Mesendoderm (in vitro differentiated cells): ENCODE measurements at regions not wholly inside any gene's neighbourhood (a gene's known extent, or its start where the extent isn't known, plus 50 kb on each side); places are given as distances from the start of the nearest gene placed in this dataset.
A peak's percentile ranks its signal among the peaks of the same experiment; 100 is the strongest.

Experiments used
- DNase-seq: peaks from one replicate; pipeline ENCODE4 v3.0.0; 2013
- H2AK5ac ChIP-seq: 2 replicates; pipeline ENCODE4 v1.6.1; 2013; ENCODE audit warnings: low read length, inconsistent platforms
- H2BK120ac ChIP-seq: 2 replicates; pipeline ENCODE4 v1.6.1; 2013; ENCODE audit warnings: low read depth, mild to moderate bottlenecking, low read length, moderate library complexity, mixed read lengths
- H2BK15ac ChIP-seq: replicated peaks from 2 replicates; pipeline ENCODE4 v1.6.1; 2013; ENCODE audit warnings: low read depth, mild to moderate bottlenecking, moderate library complexity
- H2BK5ac ChIP-seq: 2 replicates; pipeline ENCODE4 v1.6.1; 2013; ENCODE audit warnings: low read length, inconsistent platforms
- H3K18ac ChIP-seq: 2 replicates; pipeline ENCODE4 v1.6.1; 2013; ENCODE audit warnings: mild to moderate bottlenecking, low read length, mixed read lengths
- H3K23ac ChIP-seq: one replicate; pipeline ENCODE4 v1.6.1; 2013; ENCODE audit warnings: low read length
- H3K27ac ChIP-seq: 2 replicates; pipeline ENCODE4 v1.5.1; 2013; ENCODE audit warnings: low read depth, mild to moderate bottlenecking, inconsistent platforms, low read length, moderate library complexity
- H3K27me3 ChIP-seq: 2 replicates; pipeline ENCODE4 v1.6.1; 2013; ENCODE audit warnings: low read length, control low read depth, mild to moderate bottlenecking, inconsistent platforms; ENCODE audit not compliant: insufficient read depth, poor library complexity
- H3K36me3 ChIP-seq: 2 replicates; pipeline ENCODE4 v1.6.1; 2013; ENCODE audit warnings: low read length, inconsistent platforms; ENCODE audit not compliant: control insufficient read depth, insufficient read depth
- H3K4ac ChIP-seq: one replicate; pipeline ENCODE4 v1.6.1; 2013; ENCODE audit warnings: low read depth, mild to moderate bottlenecking, low read length, moderate library complexity
- H3K4me1 ChIP-seq: 2 replicates; pipeline ENCODE4 v1.6.1; 2013; ENCODE audit warnings: low read depth, low read length, inconsistent platforms; ENCODE audit not compliant: control insufficient read depth
- H3K4me2 ChIP-seq: 2 replicates; pipeline ENCODE4 v1.6.1; 2013; ENCODE audit warnings: low read length
- H3K4me3 ChIP-seq: 2 replicates; pipeline ENCODE4 v1.5.1; 2013; ENCODE audit warnings: mild to moderate bottlenecking, low read length
- H3K56ac ChIP-seq: one replicate; pipeline ENCODE4 v1.6.1; 2013; ENCODE audit warnings: low read length
- H3K79me1 ChIP-seq: 2 replicates; pipeline ENCODE4 v1.6.1; 2013; ENCODE audit warnings: low read length, inconsistent platforms
- H3K79me2 ChIP-seq: 2 replicates; pipeline ENCODE4 v1.6.1; 2013; ENCODE audit warnings: mild to moderate bottlenecking, low read length; ENCODE audit not compliant: control insufficient read depth, insufficient read depth
- H3K9ac ChIP-seq: 2 replicates; pipeline ENCODE4 v1.6.1; 2013; ENCODE audit warnings: low read length, inconsistent platforms
- H4K5ac ChIP-seq: one replicate; pipeline ENCODE4 v1.6.1; 2013; ENCODE audit warnings: low read length
- H4K8ac ChIP-seq: one replicate; pipeline ENCODE4 v1.6.1; 2013; ENCODE audit warnings: low read depth, mild to moderate bottlenecking, control low read depth, low read length, moderate library complexity
- WGBS: extraction: QIAGEN DNeasy Blood & Tissue Kit; methylation state at CpG from one replicate; pipeline ENCODE4 v1.1.7; 2013; ENCODE audit warnings: low lambda C conversion rate, missing lambda C conversion rate; ENCODE audit not compliant: insufficient coverage; ENCODE audit errors: extremely low coverage; 5-methylcytosine and 5-hydroxymethylcytosine counted together

GRCh38 chr1:75992312-75992711 is 60.1 kb upstream of the ASB17 start:
- no peak overlapping the region for H2BK5ac ChIP-seq
- no peak overlapping the region for H3K4ac ChIP-seq
- no peaks in the 10 kb centered on the region for H3K4me1 ChIP-seq
- no peak overlapping the region for H3K4me2 ChIP-seq
- peak; percentile 32 for DNase-seq
- H3K36me3 ChIP-seq: no peaks in the 10 kb centered on the region
- H4K5ac ChIP-seq: no peak overlapping the region
- H3K4me3 ChIP-seq: no peak overlapping the region
- H3K9ac ChIP-seq: no peak overlapping the region
- H3K79me2 ChIP-seq: no peaks in the 10 kb centered on the region
- no peak overlapping the region for H2AK5ac ChIP-seq
- no peak overlapping the region for H3K56ac ChIP-seq
- H3K79me1 ChIP-seq: no peaks in the 10 kb centered on the region
- no peak overlapping the region for H2BK120ac ChIP-seq
- H3K27ac ChIP-seq: no peak overlapping the region
- H3K18ac ChIP-seq: no peak overlapping the region
- H2BK15ac ChIP-seq: no peak overlapping the region
- no CpG with 5 or more reads among the region's 3 CpGs for WGBS
- H3K23ac ChIP-seq: no peak overlapping the region
- H3K27me3 ChIP-seq: no peaks in the 10 kb centered on the region
- H4K8ac ChIP-seq: no peak overlapping the region

- Histone ChIP-seq H3K36me3 (no peaks in the 10 kb centered on the region), H2BK15ac (no peak overlapping the region), H3K4me2 (no peak overlapping the region), H3K27me3 (no peaks in the 10 kb centered on the region), H2BK120ac (no peak overlapping the region), H3K4me3 (no peak overlapping the region), H2BK5ac (no peak overlapping the region), H3K56ac (no peak overlapping the region), H2AK5ac (no peak overlapping the region), H3K4ac (no peak overlapping the region), H3K4me1 (no peaks in the 10 kb centered on the region), H4K5ac (no peak overlapping the region), H3K79me1 (no peaks in the 10 kb centered on the region), H3K27ac (no peak overlapping the region), H3K18ac (no peak overlapping the region), H4K8ac (no peak overlapping the region), H3K79me2 (no peaks in the 10 kb centered on the region), H3K23ac (no peak overlapping the region), H3K9ac (no peak overlapping the region)
- DNase-seq: no peak
These were observed 61.5 kb upstream of the ASB17 start for GRCh38 chr1:75993661-75994060.

- Histone ChIP-seq H2BK5ac (no peak overlapping the region), H3K23ac (no peak overlapping the region), H3K4me1 (no peaks in the 10 kb centered on the region), H3K79me2 (no peaks in the 10 kb centered on the region), H4K5ac (no peak overlapping the region), H3K56ac (no peak overlapping the region), H3K27me3 (peaks cover 2% of the 10 kb centered on the region), H3K9ac (no peak overlapping the region), H3K18ac (no peak overlapping the region), H3K4ac (no peak overlapping the region), H3K27ac (no peak overlapping the region), H4K8ac (no peak overlapping the region), H3K36me3 (no peaks in the 10 kb centered on the region), H3K4me2 (no peak overlapping the region), H3K79me1 (no peaks in the 10 kb centered on the region), H2BK15ac (no peak overlapping the region), H2AK5ac (no peak overlapping the region), H2BK120ac (no peak overlapping the region), H3K4me3 (no peak overlapping the region)
- peak; percentile 5 for DNase-seq
- WGBS: no CpG with 5 or more reads among the region's 1 CpG
These were observed 64.0 kb upstream of the ASB17 start for GRCh38 chr1:75996196-75996595.

- H4K5ac ChIP-seq: no peak overlapping the region
- H2BK120ac ChIP-seq: no peak overlapping the region
- WGBS: no CpG with 5 or more reads among the region's 2 CpGs
- no peak overlapping the region for H3K4me2 ChIP-seq
- no peak overlapping the region for H4K8ac ChIP-seq
- no peaks in the 10 kb centered on the region for H3K4me1 ChIP-seq
- no peak overlapping the region for H3K23ac ChIP-seq
- no peaks in the 10 kb centered on the region for H3K79me2 ChIP-seq
- H3K27ac ChIP-seq: no peak overlapping the region
- H3K79me1 ChIP-seq: no peaks in the 10 kb centered on the region
- H3K9ac ChIP-seq: no peak overlapping the region
- H2BK15ac ChIP-seq: no peak overlapping the region
- DNase-seq: no peak
- no peak overlapping the region for H2BK5ac ChIP-seq
- H2AK5ac ChIP-seq: no peak overlapping the region
- H3K56ac ChIP-seq: no peak overlapping the region
- H3K4ac ChIP-seq: no peak overlapping the region
- peaks cover 2% of the 10 kb centered on the region for H3K27me3 ChIP-seq
- H3K18ac ChIP-seq: no peak overlapping the region
- no peak overlapping the region for H3K4me3 ChIP-seq
- no peaks in the 10 kb centered on the region for H3K36me3 ChIP-seq
These were observed 66.8 kb upstream of the ASB17 start for GRCh38 chr1:75999034-75999433.

GRCh38 chr1:76003946-76004345 is 70.6 kb upstream of the ST6GALNAC3 start:
- no peak overlapping the region for H2BK120ac ChIP-seq
- WGBS: no CpG with 5 or more reads among the region's 1 CpG
- H3K79me2 ChIP-seq: no peaks in the 10 kb centered on the region
- no peak overlapping the region for H4K8ac ChIP-seq
- H2BK5ac ChIP-seq: no peak overlapping the region
- H2AK5ac ChIP-seq: no peak overlapping the region
- peaks cover 2% of the 10 kb centered on the region for H3K27me3 ChIP-seq
- no peaks in the 10 kb centered on the region for H3K4me1 ChIP-seq
- no peak overlapping the region for H3K4ac ChIP-seq
- H3K18ac ChIP-seq: no peak overlapping the region
- no peak for DNase-seq
- no peak overlapping the region for H3K56ac ChIP-seq
- no peak overlapping the region for H3K4me3 ChIP-seq
- H3K9ac ChIP-seq: no peak overlapping the region
- H3K36me3 ChIP-seq: no peaks in the 10 kb centered on the region
- no peak overlapping the region for H3K23ac ChIP-seq
- no peak overlapping the region for H3K4me2 ChIP-seq
- no peak overlapping the region for H4K5ac ChIP-seq
- no peak overlapping the region for H2BK15ac ChIP-seq
- H3K27ac ChIP-seq: no peak overlapping the region
- H3K79me1 ChIP-seq: no peaks in the 10 kb centered on the region

- Histone ChIP-seq H3K79me2 (no peaks in the 10 kb centered on the region), H3K4ac (no peak overlapping the region), H3K36me3 (no peaks in the 10 kb centered on the region), H3K27me3 (no peaks in the 10 kb centered on the region), H4K8ac (no peak overlapping the region), H3K9ac (no peak overlapping the region), H3K4me2 (no peak overlapping the region), H2BK15ac (no peak overlapping the region), H3K79me1 (no peaks in the 10 kb centered on the region), H3K23ac (no peak overlapping the region), H4K5ac (no peak overlapping the region), H3K4me1 (no peaks in the 10 kb centered on the region), H3K18ac (no peak overlapping the region), H2AK5ac (no peak overlapping the region), H3K27ac (no peak overlapping the region), H3K4me3 (no peak overlapping the region), H2BK120ac (no peak overlapping the region), H2BK5ac (no peak overlapping the region), H3K56ac (no peak overlapping the region)
- DNase-seq: no peak
- no CpG with 5 or more reads among the region's 4 CpGs for WGBS
These were observed 68.8 kb upstream of the ST6GALNAC3 start for GRCh38 chr1:76005765-76006164.
